C4-2B (cell line): ENCODE measurements at regions not wholly inside any gene's neighbourhood (a gene's known extent, or its start where the extent isn't known, plus 50 kb on each side); places are given as distances from the start of the nearest gene placed in this dataset.

ENCODE experiments used
- ZFX ChIP-seq: fragments of 450-650 bp; IDR thresholded peaks from 2 replicates; pipeline ENCODE4 v1.6.1; 2017
- TF ChIP-seq, protein P1 (sequence below): fragments of 450-650 bp; conservative IDR thresholded peaks from 2 replicates; pipeline ENCODE4 v1.5.1; 2017; ENCODE audit warnings: mild to moderate bottlenecking

DNA sequence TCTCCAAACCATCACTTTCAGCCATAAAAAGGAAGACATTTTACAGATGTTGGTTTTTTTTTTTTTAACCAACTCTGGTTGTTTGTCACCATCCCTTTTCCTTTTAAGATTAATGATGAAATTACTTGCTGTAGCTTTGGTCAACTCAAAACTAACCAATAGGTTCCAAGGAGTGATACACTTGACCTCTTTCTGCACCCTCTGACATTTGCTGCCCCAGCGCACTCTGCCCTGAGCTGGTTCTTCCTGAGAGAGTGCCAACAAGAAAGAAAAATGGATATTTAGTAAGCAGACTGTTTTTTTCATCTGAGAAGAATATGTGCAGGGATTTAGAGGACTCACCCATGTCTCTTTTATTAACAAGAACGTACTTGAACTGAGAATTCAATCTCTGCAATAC lies 520.0 kb downstream of the TXNL1 start:
- TF ChIP-seq ZFX: no peak
- TF ChIP-seq, protein P1, sequence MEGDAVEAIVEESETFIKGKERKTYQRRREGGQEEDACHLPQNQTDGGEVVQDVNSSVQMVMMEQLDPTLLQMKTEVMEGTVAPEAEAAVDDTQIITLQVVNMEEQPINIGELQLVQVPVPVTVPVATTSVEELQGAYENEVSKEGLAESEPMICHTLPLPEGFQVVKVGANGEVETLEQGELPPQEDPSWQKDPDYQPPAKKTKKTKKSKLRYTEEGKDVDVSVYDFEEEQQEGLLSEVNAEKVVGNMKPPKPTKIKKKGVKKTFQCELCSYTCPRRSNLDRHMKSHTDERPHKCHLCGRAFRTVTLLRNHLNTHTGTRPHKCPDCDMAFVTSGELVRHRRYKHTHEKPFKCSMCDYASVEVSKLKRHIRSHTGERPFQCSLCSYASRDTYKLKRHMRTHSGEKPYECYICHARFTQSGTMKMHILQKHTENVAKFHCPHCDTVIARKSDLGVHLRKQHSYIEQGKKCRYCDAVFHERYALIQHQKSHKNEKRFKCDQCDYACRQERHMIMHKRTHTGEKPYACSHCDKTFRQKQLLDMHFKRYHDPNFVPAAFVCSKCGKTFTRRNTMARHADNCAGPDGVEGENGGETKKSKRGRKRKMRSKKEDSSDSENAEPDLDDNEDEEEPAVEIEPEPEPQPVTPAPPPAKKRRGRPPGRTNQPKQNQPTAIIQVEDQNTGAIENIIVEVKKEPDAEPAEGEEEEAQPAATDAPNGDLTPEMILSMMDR: no peak
